Activated CD4-positive, alpha-beta T cell treated with anti-CD3 and anti-CD28 coated beads for 48 hours (primary cell): ENCODE measurements at regions not wholly inside any gene's neighbourhood (a gene's known extent, or its start where the extent isn't known, plus 50 kb on each side); places are given as distances from the start of the nearest gene placed in this dataset.
A peak's percentile ranks its signal among the peaks of the same experiment; 100 is the strongest.
"Not testable (repeated sequence)": the region's sequence is repeated elsewhere in the genome, so short reads cannot be mapped to it uniquely, and the experiment has no call there.

Source experiments
- DNase-seq: peaks from one replicate; pipeline ENCODE4 v3.0.0-alpha.2; 2020

GRCh38 chr1:121519042-121519755 lies 334.4 kb downstream of the SRGAP2C start:
- peak; percentile 93 for DNase-seq

GRCh38 chr1:121519756-121520286 lies 335.0 kb downstream of the SRGAP2C start:
- DNase-seq = not testable (repeated sequence)

- no peak for DNase-seq
These were observed 337.4 kb downstream of the SRGAP2C start for GRCh38 chr1:121522061-121522759.

- not testable (repeated sequence) for DNase-seq
These were observed 338.3 kb downstream of the SRGAP2C start for GRCh38 chr1:121523112-121523511.

- no peak for DNase-seq
These were observed 340.6 kb downstream of the SRGAP2C start for GRCh38 chr1:121525355-121525754.

- not testable (repeated sequence) for DNase-seq
These were observed 344.2 kb downstream of the SRGAP2C start for GRCh38 chr1:121528958-121529357.

GRCh38 chr1:121530026-121530425 lies 345.3 kb downstream of the SRGAP2C start:
- not testable (repeated sequence) for DNase-seq

- DNase-seq = not testable (repeated sequence)
These were observed 347.0 kb downstream of the SRGAP2C start for GRCh38 chr1:121531747-121532146.

- DNase-seq = not testable (repeated sequence)
These were observed 353.4 kb downstream of the SRGAP2C start for GRCh38 chr1:121538148-121538547.

- no peak for DNase-seq
These were observed 354.3 kb downstream of the SRGAP2C start for GRCh38 chr1:121538943-121539575.

- DNase-seq = not testable (repeated sequence)
These were observed 359.2 kb downstream of the SRGAP2C start for GRCh38 chr1:121543988-121544387.

- no peak for DNase-seq
These were observed 359.7 kb downstream of the SRGAP2C start for GRCh38 chr1:121544500-121544899.

GRCh38 chr1:121545899-121546298 lies 361.1 kb downstream of the SRGAP2C start:
- not testable (repeated sequence) for DNase-seq

GRCh38 chr1:121546830-121547591 lies 362.2 kb downstream of the SRGAP2C start:
- no peak for DNase-seq

- DNase-seq = not testable (repeated sequence)
These were observed 363.0 kb downstream of the SRGAP2C start for GRCh38 chr1:121547726-121548125.

- not testable (repeated sequence) for DNase-seq
These were observed 366.0 kb downstream of the SRGAP2C start for GRCh38 chr1:121550817-121551216.

- DNase-seq = not testable (repeated sequence)
These were observed 366.7 kb downstream of the SRGAP2C start for GRCh38 chr1:121551491-121551890.

- DNase-seq = not testable (repeated sequence)
These were observed 371.8 kb downstream of the SRGAP2C start for GRCh38 chr1:121556560-121556959.

GRCh38 chr1:121558034-121558433 lies 373.3 kb downstream of the SRGAP2C start:
- DNase-seq = not testable (repeated sequence)

- DNase-seq = no peak
These were observed 373.7 kb downstream of the SRGAP2C start for GRCh38 chr1:121558514-121558913.

- DNase-seq = no peak
These were observed 381.6 kb downstream of the SRGAP2C start for GRCh38 chr1:121566346-121566745.

GRCh38 chr1:121569428-121569827 lies 384.7 kb downstream of the SRGAP2C start:
- DNase-seq = no peak
